HL-60 (cell line): ENCODE measurements at regions not wholly inside any gene's neighbourhood (a gene's known extent, or its start where the extent isn't known, plus 50 kb on each side); places are given as distances from the start of the nearest gene placed in this dataset.
A peak's percentile ranks its signal among the peaks of the same experiment; 100 is the strongest.

Source experiments
- DNase-seq, 2 experiments: peaks; one replicate each; pipeline ENCODE4 v3.0.0-alpha.2; 2010 to 2020; ENCODE audit warnings: low read depth in 1 of 2, low spot score in 1 of 2
- H3K27ac ChIP-seq: fragments of 250-450 bp; sonication (Bioruptor Pico); replicated peaks from 2 replicates; pipeline ENCODE4 v1.5.1; 2020; ENCODE audit warnings: mild to moderate bottlenecking, moderate library complexity
- H3K27me3 ChIP-seq: fragments of 250-450 bp; sonication (Bioruptor Pico); 2 replicates; pipeline ENCODE4 v1.5.1; 2021; ENCODE audit warnings: mild to moderate bottlenecking, moderate library complexity; ENCODE audit not compliant: insufficient read depth, poor library complexity, severe bottlenecking
- H3K4me3 ChIP-seq: replicated peaks from 2 replicates; pipeline ENCODE4 v1.5.1; 2011; ENCODE audit warnings: mild to moderate bottlenecking, control low read depth, low read length; ENCODE audit not compliant: insufficient read depth
- CTCF ChIP-seq: IDR thresholded peaks from one replicate; pipeline ENCODE4 v1.5.1; 2011; ENCODE audit warnings: low read length, control low read depth, inconsistent platforms; ENCODE audit not compliant: insufficient read depth
- GABPA ChIP-seq: IDR thresholded peaks from 2 replicates; pipeline ENCODE4 v1.6.1; 2012; ENCODE audit warnings: low read depth
- POLR2AphosphoS5 ChIP-seq: IDR thresholded peaks from 2 replicates; pipeline ENCODE4 v1.6.1; 2012; ENCODE audit warnings: low read depth
- SPI1 ChIP-seq: IDR thresholded peaks from 2 replicates; pipeline ENCODE4 v1.6.1; 2012; ENCODE audit warnings: low read depth, mild to moderate bottlenecking, borderline replicate concordance
- TF ChIP-seq, protein P1 (sequence below): IDR thresholded peaks from 2 replicates; pipeline ENCODE4 v1.6.1; 2012; ENCODE audit warnings: low read depth; ENCODE audit not compliant: insufficient replicate concordance

- DNase-seq = no peak
- TF ChIP-seq, protein P1, sequence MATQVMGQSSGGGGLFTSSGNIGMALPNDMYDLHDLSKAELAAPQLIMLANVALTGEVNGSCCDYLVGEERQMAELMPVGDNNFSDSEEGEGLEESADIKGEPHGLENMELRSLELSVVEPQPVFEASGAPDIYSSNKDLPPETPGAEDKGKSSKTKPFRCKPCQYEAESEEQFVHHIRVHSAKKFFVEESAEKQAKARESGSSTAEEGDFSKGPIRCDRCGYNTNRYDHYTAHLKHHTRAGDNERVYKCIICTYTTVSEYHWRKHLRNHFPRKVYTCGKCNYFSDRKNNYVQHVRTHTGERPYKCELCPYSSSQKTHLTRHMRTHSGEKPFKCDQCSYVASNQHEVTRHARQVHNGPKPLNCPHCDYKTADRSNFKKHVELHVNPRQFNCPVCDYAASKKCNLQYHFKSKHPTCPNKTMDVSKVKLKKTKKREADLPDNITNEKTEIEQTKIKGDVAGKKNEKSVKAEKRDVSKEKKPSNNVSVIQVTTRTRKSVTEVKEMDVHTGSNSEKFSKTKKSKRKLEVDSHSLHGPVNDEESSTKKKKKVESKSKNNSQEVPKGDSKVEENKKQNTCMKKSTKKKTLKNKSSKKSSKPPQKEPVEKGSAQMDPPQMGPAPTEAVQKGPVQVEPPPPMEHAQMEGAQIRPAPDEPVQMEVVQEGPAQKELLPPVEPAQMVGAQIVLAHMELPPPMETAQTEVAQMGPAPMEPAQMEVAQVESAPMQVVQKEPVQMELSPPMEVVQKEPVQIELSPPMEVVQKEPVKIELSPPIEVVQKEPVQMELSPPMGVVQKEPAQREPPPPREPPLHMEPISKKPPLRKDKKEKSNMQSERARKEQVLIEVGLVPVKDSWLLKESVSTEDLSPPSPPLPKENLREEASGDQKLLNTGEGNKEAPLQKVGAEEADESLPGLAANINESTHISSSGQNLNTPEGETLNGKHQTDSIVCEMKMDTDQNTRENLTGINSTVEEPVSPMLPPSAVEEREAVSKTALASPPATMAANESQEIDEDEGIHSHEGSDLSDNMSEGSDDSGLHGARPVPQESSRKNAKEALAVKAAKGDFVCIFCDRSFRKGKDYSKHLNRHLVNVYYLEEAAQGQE = no peak
- no peak for TF ChIP-seq CTCF
- TF ChIP-seq SPI1 = no peak
- TF ChIP-seq POLR2AphosphoS5 = no peak
- TF ChIP-seq GABPA = no peak
- Histone ChIP-seq H3K4me3 (peak overlapping the region; percentile 12; the same call in 1 of the 2 replicates), H3K27me3 (peaks cover 68% of the 10 kb centered on the region), H3K27ac (no peak overlapping the region)
These were observed 76.9 kb downstream of the INSIG1 start for GRCh38 chr7:155374276-155375252.

- Histone ChIP-seq H3K27me3 (peaks cover 76% of the 10 kb centered on the region), H3K27ac (no peak overlapping the region), H3K4me3 (no peak overlapping the region)
- TF ChIP-seq GABPA (no peak), SPI1 (peak; percentile 35; the same call in 1 of the 2 replicates), CTCF (no peak)
- DNase-seq = no peak
These were observed 77.9 kb downstream of the INSIG1 start for GRCh38 chr7:155375337-155376277.

- Histone ChIP-seq H3K27ac (no peak overlapping the region), H3K27me3 (peaks cover 88% of the 10 kb centered on the region), H3K4me3 (no peak overlapping the region)
- TF ChIP-seq, protein P1 = no peak
- TF ChIP-seq GABPA = no peak
- TF ChIP-seq CTCF = no peak
- TF ChIP-seq POLR2AphosphoS5 = no peak
- no peak for DNase-seq
These were observed 79.6 kb downstream of the INSIG1 start for GRCh38 chr7:155377071-155377837.
